ENCODE measurements at regions not wholly inside any gene's neighbourhood (a gene's known extent, or its start where the extent isn't known, plus 50 kb on each side); places are given as distances from the start of the nearest gene placed in this dataset.

- no peak overlapping the region for H3K4me3 ChIP-seq (ENCODE audit: low read length in 2 of 2)
- no peak overlapping the region for H3K27ac ChIP-seq (ENCODE audit: low read depth, low read length)
- peaks cover 0 to 10% (median 4%) of the 10 kb centered on the region in 8 donors for H3K9me3 Mint-ChIP-seq
- H3K27ac Mint-ChIP-seq: no peak overlapping the region
- no peaks in the 10 kb centered on the region for H3K4me1 Mint-ChIP-seq
- no peaks in the 10 kb centered on the region for H3K9me3 ChIP-seq (ENCODE audit: control insufficient read depth in 1 of 2, low read length in 2 of 2)
- no peaks in the 10 kb centered on the region for H3K36me3 Mint-ChIP-seq
- no peak overlapping the region for H3K4me3 Mint-ChIP-seq
- ChIA-PET POLR2A (ENCODE audit: partially characterized antibody) (interaction anchor here (0.6 kb wide), 1 partner anchor 431 kb away, joined by 3 read pairs; no protein-coding TSS in a partner anchor), CTCF (ENCODE audit: partially characterized antibody) (no interaction called here)
- H3K4me1 ChIP-seq (ENCODE audit: insufficient read depth, low read length): no peaks in the 10 kb centered on the region
- H3K36me3 ChIP-seq (ENCODE audit: insufficient read depth, low read length): no peaks in the 10 kb centered on the region
- no peaks in the 10 kb centered on the region for H3K27me3 Mint-ChIP-seq
- no peaks in the 10 kb centered on the region for H3K27me3 ChIP-seq (ENCODE audit: insufficient read depth, low read length)
- DNase-seq: no peak
- intact Hi-C loops (cut with micrococcal nuclease): no loop called here
Observed at GRCh38 chr14:87199381-87199780, 793.6 kb downstream of the GALC start.

- H3K9me3 ChIP-seq (ENCODE audit: control insufficient read depth in 1 of 2, low read length in 2 of 2): no peaks in the 10 kb centered on the region
- H3K27ac ChIP-seq (ENCODE audit: low read depth, low read length): no peak overlapping the region
- Mint-ChIP-seq H3K4me1 (no peaks in the 10 kb centered on the region), H3K9me3 (peaks cover 0 to 13% (median 8%) of the 10 kb centered on the region in 8 donors), H3K27ac (no peak overlapping the region), H3K4me3 (no peak overlapping the region), H3K36me3 (no peaks in the 10 kb centered on the region), H3K27me3 (no peaks in the 10 kb centered on the region)
- H3K4me1 ChIP-seq (ENCODE audit: insufficient read depth, low read length): no peaks in the 10 kb centered on the region
- POLR2A ChIA-PET (ENCODE audit: partially characterized antibody): no interaction called here
- no peak overlapping the region for H3K4me3 ChIP-seq (ENCODE audit: low read length in 2 of 2)
- DNase-seq: no peak
- H3K36me3 ChIP-seq (ENCODE audit: insufficient read depth, low read length): no peaks in the 10 kb centered on the region
- H3K27me3 ChIP-seq (ENCODE audit: insufficient read depth, low read length): no peaks in the 10 kb centered on the region
- CTCF ChIA-PET (ENCODE audit: partially characterized antibody): no interaction called here
- intact Hi-C loops (cut with micrococcal nuclease): no loop called here
Observed at GRCh38 chr14:87196436-87196835, 796.5 kb downstream of the GALC start.

GRCh38 chr14:87187786-87188185 is 805.2 kb downstream of the GALC start:
- Histone ChIP-seq H3K4me1 (ENCODE audit: insufficient read depth, low read length) (no peaks in the 10 kb centered on the region), H3K36me3 (ENCODE audit: insufficient read depth, low read length) (no peaks in the 10 kb centered on the region), H3K4me3 (ENCODE audit: low read length in 2 of 2) (no peak overlapping the region), H3K27me3 (ENCODE audit: insufficient read depth, low read length) (no peaks in the 10 kb centered on the region), H3K9me3 (ENCODE audit: control insufficient read depth in 1 of 2, low read length in 2 of 2) (no peaks in the 10 kb centered on the region), H3K27ac (ENCODE audit: low read depth, low read length) (no peak overlapping the region)
- no peak overlapping the region for H3K27ac Mint-ChIP-seq
- H3K9me3 Mint-ChIP-seq: peaks cover 2 to 32% (median 14%) of the 10 kb centered on the region in 8 donors
- H3K27me3 Mint-ChIP-seq: no peaks in the 10 kb centered on the region
- CTCF ChIA-PET (ENCODE audit: partially characterized antibody): no interaction called here
- no peak overlapping the region for H3K4me3 Mint-ChIP-seq
- POLR2A ChIA-PET (ENCODE audit: partially characterized antibody): no interaction called here
- intact Hi-C loops (cut with micrococcal nuclease): no loop called here
- no peaks in the 10 kb centered on the region for H3K36me3 Mint-ChIP-seq
- DNase-seq: no peak
- no peaks in the 10 kb centered on the region for H3K4me1 Mint-ChIP-seq

- H3K4me1 Mint-ChIP-seq: no peaks in the 10 kb centered on the region
- H3K36me3 ChIP-seq (ENCODE audit: insufficient read depth, low read length): no peaks in the 10 kb centered on the region
- no peak for DNase-seq
- H3K9me3 ChIP-seq (ENCODE audit: control insufficient read depth in 1 of 2, low read length in 2 of 2): no peaks in the 10 kb centered on the region
- no peaks in the 10 kb centered on the region for H3K36me3 Mint-ChIP-seq
- no peaks in the 10 kb centered on the region for H3K27me3 ChIP-seq (ENCODE audit: insufficient read depth, low read length)
- H3K27ac ChIP-seq (ENCODE audit: low read depth, low read length): no peak overlapping the region
- CTCF ChIA-PET (ENCODE audit: partially characterized antibody): no interaction called here
- H3K4me3 Mint-ChIP-seq: no peak overlapping the region
- H3K9me3 Mint-ChIP-seq: peaks cover 2 to 26% (median 13%) of the 10 kb centered on the region in 8 donors
- POLR2A ChIA-PET (ENCODE audit: partially characterized antibody): no interaction called here
- H3K27ac Mint-ChIP-seq: no peak overlapping the region
- H3K4me3 ChIP-seq (ENCODE audit: low read length in 2 of 2): no peak overlapping the region
- intact Hi-C loops (cut with micrococcal nuclease): no loop called here
- no peaks in the 10 kb centered on the region for H3K4me1 ChIP-seq (ENCODE audit: insufficient read depth, low read length)
- no peaks in the 10 kb centered on the region for H3K27me3 Mint-ChIP-seq
Observed at GRCh38 chr14:87186737-87187136, 806.2 kb downstream of the GALC start.

GRCh38 chr14:87185961-87186560 is 806.9 kb downstream of the GALC start:
- POLR2A ChIA-PET (ENCODE audit: partially characterized antibody): no interaction called here
- intact Hi-C loops (cut with micrococcal nuclease): no loop called here
- no peaks in the 10 kb centered on the region for H3K9me3 ChIP-seq (ENCODE audit: control insufficient read depth in 1 of 2, low read length in 2 of 2)

GRCh38 chr14:87184180-87184579 is 808.8 kb downstream of the GALC start:
- H3K9me3 ChIP-seq (ENCODE audit: control insufficient read depth in 1 of 2, low read length in 2 of 2): no peaks in the 10 kb centered on the region
- intact Hi-C loops (cut with micrococcal nuclease): no loop called here
- H3K27ac Mint-ChIP-seq: no peak overlapping the region

More at GRCh38 chr14:87185961-87186560, 806.9 kb downstream of the GALC start:
- H3K4me1 ChIP-seq (ENCODE audit: insufficient read depth, low read length): no peaks in the 10 kb centered on the region
- H3K27me3 Mint-ChIP-seq: no peaks in the 10 kb centered on the region
- no peaks in the 10 kb centered on the region for H3K36me3 ChIP-seq (ENCODE audit: insufficient read depth, low read length)
- H3K27ac Mint-ChIP-seq: no peak overlapping the region
- no peak for DNase-seq
- CTCF ChIA-PET (ENCODE audit: partially characterized antibody): no interaction called here
- H3K9me3 Mint-ChIP-seq: peaks cover 2 to 20% (median 11%) of the 10 kb centered on the region in 8 donors
- no peak overlapping the region for H3K27ac ChIP-seq (ENCODE audit: low read depth, low read length)
- no peak overlapping the region for H3K4me3 Mint-ChIP-seq
- H3K4me1 Mint-ChIP-seq: no peaks in the 10 kb centered on the region
- H3K27me3 ChIP-seq (ENCODE audit: insufficient read depth, low read length): no peaks in the 10 kb centered on the region
- no peaks in the 10 kb centered on the region for H3K36me3 Mint-ChIP-seq
- H3K4me3 ChIP-seq (ENCODE audit: low read length in 2 of 2): no peak overlapping the region

GRCh38 chr14:87181288-87181687 is 811.7 kb downstream of the GALC start:
- H3K27me3 Mint-ChIP-seq: no peaks in the 10 kb centered on the region
- H3K27ac Mint-ChIP-seq: no peak overlapping the region
- no peak overlapping the region for H3K4me3 Mint-ChIP-seq
- peaks cover 0 to 2% of the 10 kb centered on the region in 2 donors for H3K9me3 ChIP-seq (ENCODE audit: control insufficient read depth in 1 of 2, low read length in 2 of 2)
- no peak overlapping the region for H3K27ac ChIP-seq (ENCODE audit: low read depth, low read length)
- DNase-seq: no peak
- ChIA-PET CTCF (ENCODE audit: partially characterized antibody) (no interaction called here), POLR2A (ENCODE audit: partially characterized antibody) (no interaction called here)
- no peaks in the 10 kb centered on the region for H3K4me1 ChIP-seq (ENCODE audit: insufficient read depth, low read length)
- H3K4me3 ChIP-seq (ENCODE audit: low read length in 2 of 2): no peak overlapping the region
- no peaks in the 10 kb centered on the region for H3K36me3 Mint-ChIP-seq
- intact Hi-C loops (cut with micrococcal nuclease): no loop called here
- H3K4me1 Mint-ChIP-seq: no peaks in the 10 kb centered on the region
- H3K9me3 Mint-ChIP-seq: peaks cover 0 to 13% (median 7%) of the 10 kb centered on the region in 8 donors
- H3K27me3 ChIP-seq (ENCODE audit: insufficient read depth, low read length): no peaks in the 10 kb centered on the region
- no peaks in the 10 kb centered on the region for H3K36me3 ChIP-seq (ENCODE audit: insufficient read depth, low read length)

More at GRCh38 chr14:87184180-87184579, 808.8 kb downstream of the GALC start:
- peaks cover 0 to 14% (median 7%) of the 10 kb centered on the region in 8 donors for H3K9me3 Mint-ChIP-seq
- no peaks in the 10 kb centered on the region for H3K36me3 Mint-ChIP-seq
- Histone ChIP-seq H3K4me1 (ENCODE audit: insufficient read depth, low read length) (no peaks in the 10 kb centered on the region), H3K36me3 (ENCODE audit: insufficient read depth, low read length) (no peaks in the 10 kb centered on the region), H3K27me3 (ENCODE audit: insufficient read depth, low read length) (no peaks in the 10 kb centered on the region), H3K27ac (ENCODE audit: low read depth, low read length) (no peak overlapping the region), H3K4me3 (ENCODE audit: low read length in 2 of 2) (no peak overlapping the region)
- no peaks in the 10 kb centered on the region for H3K27me3 Mint-ChIP-seq
- no peak for DNase-seq
- CTCF ChIA-PET (ENCODE audit: partially characterized antibody): no interaction called here
- POLR2A ChIA-PET (ENCODE audit: partially characterized antibody): no interaction called here
- H3K4me1 Mint-ChIP-seq: no peaks in the 10 kb centered on the region
- H3K4me3 Mint-ChIP-seq: no peak overlapping the region

- no peak overlapping the region for H3K27ac Mint-ChIP-seq
- H3K4me3 ChIP-seq (ENCODE audit: low read length in 2 of 2): no peak overlapping the region
- H3K4me1 Mint-ChIP-seq: no peaks in the 10 kb centered on the region
- H3K4me3 Mint-ChIP-seq: no peak overlapping the region
- H3K9me3 Mint-ChIP-seq: peaks cover 0 to 13% (median 7%) of the 10 kb centered on the region in 8 donors
- H3K36me3 ChIP-seq (ENCODE audit: insufficient read depth, low read length): no peaks in the 10 kb centered on the region
- ChIA-PET CTCF (ENCODE audit: partially characterized antibody) (no interaction called here), POLR2A (ENCODE audit: partially characterized antibody) (no interaction called here)
- no peaks in the 10 kb centered on the region for H3K27me3 ChIP-seq (ENCODE audit: insufficient read depth, low read length)
- intact Hi-C loops (cut with micrococcal nuclease): no loop called here
- H3K27me3 Mint-ChIP-seq: no peaks in the 10 kb centered on the region
- no peak overlapping the region for H3K27ac ChIP-seq (ENCODE audit: low read depth, low read length)
- no peak for DNase-seq
- peaks cover 0 to 5% of the 10 kb centered on the region in 2 donors for H3K9me3 ChIP-seq (ENCODE audit: control insufficient read depth in 1 of 2, low read length in 2 of 2)
- H3K36me3 Mint-ChIP-seq: no peaks in the 10 kb centered on the region
- no peaks in the 10 kb centered on the region for H3K4me1 ChIP-seq (ENCODE audit: insufficient read depth, low read length)
Observed at GRCh38 chr14:87179936-87180335, 813.0 kb downstream of the GALC start.
